NCI-H526 (cell line): ENCODE measurements at regions not wholly inside any gene's neighbourhood (a gene's known extent, or its start where the extent isn't known, plus 50 kb on each side); places are given as distances from the start of the nearest gene placed in this dataset.
A peak's percentile ranks its signal among the peaks of the same experiment; 100 is the strongest.

ENCODE experiments used
- DNase-seq, 2 experiments: peaks; one replicate each; lab custom pipeline; 2025; lab: John Stamatoyannopoulos, UW

DNA sequence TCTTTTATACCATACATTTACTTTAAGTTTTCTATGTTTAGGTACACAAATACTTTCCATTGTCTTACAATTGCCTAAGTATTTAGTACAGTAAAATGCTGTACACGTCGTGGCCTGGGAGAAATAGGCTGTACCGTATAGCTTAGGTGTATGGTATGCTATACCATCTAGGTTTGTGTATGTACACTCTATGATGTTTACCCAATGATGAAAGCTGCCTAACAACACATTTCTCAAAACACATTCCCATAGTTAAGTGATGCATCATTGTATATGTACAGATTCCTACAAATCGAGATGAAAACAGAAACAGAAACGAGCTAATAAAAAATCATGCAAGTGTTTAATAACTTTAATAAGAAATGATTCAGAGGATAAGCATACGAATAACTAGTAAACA lies 51.6 kb downstream of the SPANXA2 start:
- no peak for DNase-seq

DNA sequence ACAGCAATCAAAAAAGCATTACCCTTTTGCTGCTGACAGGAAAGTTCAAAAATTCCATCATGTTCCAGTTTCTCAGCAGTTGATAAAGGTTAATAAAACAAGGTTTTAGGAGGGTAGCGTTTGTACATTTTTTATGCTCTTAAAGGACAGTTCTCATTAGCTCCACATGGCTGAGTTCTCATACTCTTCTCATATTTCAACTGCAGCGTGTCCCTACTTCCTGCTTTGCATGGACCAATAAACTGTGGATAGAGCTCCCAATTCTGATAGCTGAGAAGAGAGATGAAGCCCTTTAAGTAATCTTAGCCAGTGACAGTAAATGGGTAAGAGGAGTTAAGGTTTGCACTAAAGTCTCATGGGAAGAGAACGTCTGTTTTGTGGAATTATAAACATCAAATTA lies 53.5 kb downstream of the SPANXA2 start:
- DNase-seq, result peak in 1 of 2 experiments; percentile 36
